Activated T-helper 17 cell treated with anti-CD3 and anti-CD28 coated beads, Interleukin-2, amount 50 U/mL, for 72 hours (primary cell): ENCODE measurements at regions not wholly inside any gene's neighbourhood (a gene's known extent, or its start where the extent isn't known, plus 50 kb on each side); places are given as distances from the start of the nearest gene placed in this dataset.

Experiments used
- ATAC-seq: fragments of 150-1000 bp; cut with Tn5 transposase; replicated peaks from 2 replicates; pipeline ENCODE4 v1.10.0; 2021; ENCODE audit warnings: mild to moderate bottlenecking, moderate library complexity
- H3K27ac Mint-ChIP-seq: one replicate; pipeline ENCODE4 v1.8.0; 2022; ENCODE audit warnings: mixed read lengths
- H3K27me3 Mint-ChIP-seq: one replicate; pipeline ENCODE4 v1.8.0; 2022; ENCODE audit warnings: mixed read lengths
- H3K36me3 Mint-ChIP-seq: one replicate; pipeline ENCODE4 v1.8.0; 2022; ENCODE audit warnings: low read depth, mild to moderate bottlenecking, mixed read lengths
- H3K4me1 Mint-ChIP-seq: one replicate; pipeline ENCODE4 v1.8.0; 2022; ENCODE audit warnings: mixed read lengths
- H3K4me3 Mint-ChIP-seq: one replicate; pipeline ENCODE4 v1.8.0; 2022; ENCODE audit warnings: mild to moderate bottlenecking, mixed read lengths
- H3K9me3 Mint-ChIP-seq: one replicate; pipeline ENCODE4 v1.8.0; 2022; ENCODE audit warnings: mixed read lengths

GRCh38 chr4:141402712-141403111, 182.0 kb downstream of the ZNF330 start:
- Mint-ChIP-seq H3K4me3 (no peak overlapping the region), H3K27me3 (peaks cover 1% of the 10 kb centered on the region)
- no peak for ATAC-seq

GRCh38 chr4:141403782-141404181, 183.1 kb downstream of the ZNF330 start:
- no peak for ATAC-seq
- no peaks in the 10 kb centered on the region for H3K4me1 Mint-ChIP-seq
- no peaks in the 10 kb centered on the region for H3K9me3 Mint-ChIP-seq
- no peak overlapping the region for H3K27ac Mint-ChIP-seq
- H3K27me3 Mint-ChIP-seq: no peaks in the 10 kb centered on the region
- no peak overlapping the region for H3K4me3 Mint-ChIP-seq
- no peaks in the 10 kb centered on the region for H3K36me3 Mint-ChIP-seq

More at GRCh38 chr4:141402712-141403111, 182.0 kb downstream of the ZNF330 start:
- Mint-ChIP-seq H3K36me3 (no peaks in the 10 kb centered on the region), H3K4me1 (no peaks in the 10 kb centered on the region), H3K9me3 (no peaks in the 10 kb centered on the region), H3K27ac (no peak overlapping the region)

GRCh38 chr4:141406237-141406636, 185.5 kb downstream of the ZNF330 start:
- Mint-ChIP-seq H3K4me3 (no peak overlapping the region), H3K36me3 (no peaks in the 10 kb centered on the region), H3K9me3 (no peaks in the 10 kb centered on the region), H3K4me1 (no peaks in the 10 kb centered on the region), H3K27me3 (peaks cover 2% of the 10 kb centered on the region), H3K27ac (no peak overlapping the region)
- no peak for ATAC-seq

- Mint-ChIP-seq H3K9me3 (no peaks in the 10 kb centered on the region), H3K36me3 (no peaks in the 10 kb centered on the region), H3K27ac (no peak overlapping the region), H3K4me1 (no peaks in the 10 kb centered on the region), H3K4me3 (no peak overlapping the region), H3K27me3 (peaks cover 2% of the 10 kb centered on the region)
- no peak for ATAC-seq
Measured at GRCh38 chr4:141409556-141409955, 188.9 kb downstream of the ZNF330 start.

- Mint-ChIP-seq H3K36me3 (no peaks in the 10 kb centered on the region), H3K27ac (no peak overlapping the region), H3K4me3 (no peak overlapping the region), H3K4me1 (no peaks in the 10 kb centered on the region), H3K9me3 (no peaks in the 10 kb centered on the region), H3K27me3 (peaks cover 2% of the 10 kb centered on the region)
- ATAC-seq: no peak
Measured at GRCh38 chr4:141410839-141411238, 190.1 kb downstream of the ZNF330 start.

GRCh38 chr4:141411936-141412335, 191.2 kb downstream of the ZNF330 start:
- Mint-ChIP-seq H3K36me3 (no peaks in the 10 kb centered on the region), H3K27ac (no peak overlapping the region), H3K27me3 (peaks cover 2% of the 10 kb centered on the region), H3K9me3 (no peaks in the 10 kb centered on the region), H3K4me3 (no peak overlapping the region), H3K4me1 (no peaks in the 10 kb centered on the region)
- ATAC-seq: no peak

- no peak for ATAC-seq
- no peaks in the 10 kb centered on the region for H3K36me3 Mint-ChIP-seq
- no peak overlapping the region for H3K4me3 Mint-ChIP-seq
- no peaks in the 10 kb centered on the region for H3K9me3 Mint-ChIP-seq
- no peak overlapping the region for H3K27ac Mint-ChIP-seq
- peaks cover 2% of the 10 kb centered on the region for H3K27me3 Mint-ChIP-seq
- no peaks in the 10 kb centered on the region for H3K4me1 Mint-ChIP-seq
Measured at GRCh38 chr4:141413366-141413765, 192.7 kb downstream of the ZNF330 start.

- Mint-ChIP-seq H3K9me3 (no peaks in the 10 kb centered on the region), H3K36me3 (no peaks in the 10 kb centered on the region), H3K4me3 (no peak overlapping the region), H3K27me3 (no peaks in the 10 kb centered on the region), H3K27ac (no peak overlapping the region), H3K4me1 (no peaks in the 10 kb centered on the region)
- no peak for ATAC-seq
Measured at GRCh38 chr4:141415651-141416050, 195.0 kb downstream of the ZNF330 start.

GRCh38 chr4:141416219-141416618, 195.5 kb downstream of the ZNF330 start:
- H3K4me3 Mint-ChIP-seq: no peak overlapping the region
- ATAC-seq: no peak
- H3K27me3 Mint-ChIP-seq: no peaks in the 10 kb centered on the region
- H3K27ac Mint-ChIP-seq: no peak overlapping the region
- H3K9me3 Mint-ChIP-seq: no peaks in the 10 kb centered on the region
- H3K4me1 Mint-ChIP-seq: no peaks in the 10 kb centered on the region
- H3K36me3 Mint-ChIP-seq: no peaks in the 10 kb centered on the region

- Mint-ChIP-seq H3K27ac (no peak overlapping the region), H3K4me1 (no peaks in the 10 kb centered on the region)
- ATAC-seq: no peak
Measured at GRCh38 chr4:141416677-141417363, 196.1 kb downstream of the ZNF330 start.

GRCh38 chr4:141417387-141417786, 196.7 kb downstream of the ZNF330 start:
- ATAC-seq: no peak
- Mint-ChIP-seq H3K4me1 (no peaks in the 10 kb centered on the region), H3K36me3 (no peaks in the 10 kb centered on the region), H3K4me3 (no peak overlapping the region), H3K27me3 (peaks cover 4% of the 10 kb centered on the region), H3K27ac (no peak overlapping the region), H3K9me3 (peaks cover 6% of the 10 kb centered on the region)

More at GRCh38 chr4:141416677-141417363, 196.1 kb downstream of the ZNF330 start:
- Mint-ChIP-seq H3K27me3 (peaks cover under 1% of the 10 kb centered on the region), H3K4me3 (no peak overlapping the region), H3K9me3 (peaks cover under 1% of the 10 kb centered on the region), H3K36me3 (no peaks in the 10 kb centered on the region)

- Mint-ChIP-seq H3K27me3 (peaks cover 15% of the 10 kb centered on the region), H3K4me1 (no peaks in the 10 kb centered on the region), H3K36me3 (no peaks in the 10 kb centered on the region), H3K27ac (no peak overlapping the region), H3K9me3 (peaks cover 9% of the 10 kb centered on the region), H3K4me3 (no peak overlapping the region)
- no peak for ATAC-seq
Measured at GRCh38 chr4:141425124-141425523, 204.4 kb downstream of the ZNF330 start.

- Mint-ChIP-seq H3K27me3 (peaks cover 11% of the 10 kb centered on the region), H3K4me3 (no peak overlapping the region), H3K27ac (no peak overlapping the region), H3K4me1 (no peaks in the 10 kb centered on the region), H3K36me3 (no peaks in the 10 kb centered on the region), H3K9me3 (no peaks in the 10 kb centered on the region)
- ATAC-seq: no peak
Measured at GRCh38 chr4:141427726-141428296, 207.1 kb downstream of the ZNF330 start.

GRCh38 chr4:141429933-141430332, 206.4 kb upstream of the IL15 start:
- Mint-ChIP-seq H3K9me3 (no peaks in the 10 kb centered on the region), H3K4me1 (no peaks in the 10 kb centered on the region), H3K4me3 (no peak overlapping the region), H3K27me3 (peaks cover 10% of the 10 kb centered on the region), H3K36me3 (no peaks in the 10 kb centered on the region), H3K27ac (no peak overlapping the region)
- no peak for ATAC-seq

GRCh38 chr4:141430686-141431085, 205.7 kb upstream of the IL15 start:
- Mint-ChIP-seq H3K9me3 (no peaks in the 10 kb centered on the region), H3K36me3 (no peaks in the 10 kb centered on the region), H3K4me1 (no peaks in the 10 kb centered on the region), H3K4me3 (no peak overlapping the region), H3K27me3 (peaks cover 7% of the 10 kb centered on the region), H3K27ac (no peak overlapping the region)
- ATAC-seq: no peak
